Central memory CD4-positive, alpha-beta T cell (primary cell): ENCODE measurements at regions not wholly inside any gene's neighbourhood (a gene's known extent, or its start where the extent isn't known, plus 50 kb on each side); places are given as distances from the start of the nearest gene placed in this dataset.

ENCODE experiments used
- DNase-seq: peaks from one replicate; pipeline ENCODE4 v3.0.0; 2022

DNA sequence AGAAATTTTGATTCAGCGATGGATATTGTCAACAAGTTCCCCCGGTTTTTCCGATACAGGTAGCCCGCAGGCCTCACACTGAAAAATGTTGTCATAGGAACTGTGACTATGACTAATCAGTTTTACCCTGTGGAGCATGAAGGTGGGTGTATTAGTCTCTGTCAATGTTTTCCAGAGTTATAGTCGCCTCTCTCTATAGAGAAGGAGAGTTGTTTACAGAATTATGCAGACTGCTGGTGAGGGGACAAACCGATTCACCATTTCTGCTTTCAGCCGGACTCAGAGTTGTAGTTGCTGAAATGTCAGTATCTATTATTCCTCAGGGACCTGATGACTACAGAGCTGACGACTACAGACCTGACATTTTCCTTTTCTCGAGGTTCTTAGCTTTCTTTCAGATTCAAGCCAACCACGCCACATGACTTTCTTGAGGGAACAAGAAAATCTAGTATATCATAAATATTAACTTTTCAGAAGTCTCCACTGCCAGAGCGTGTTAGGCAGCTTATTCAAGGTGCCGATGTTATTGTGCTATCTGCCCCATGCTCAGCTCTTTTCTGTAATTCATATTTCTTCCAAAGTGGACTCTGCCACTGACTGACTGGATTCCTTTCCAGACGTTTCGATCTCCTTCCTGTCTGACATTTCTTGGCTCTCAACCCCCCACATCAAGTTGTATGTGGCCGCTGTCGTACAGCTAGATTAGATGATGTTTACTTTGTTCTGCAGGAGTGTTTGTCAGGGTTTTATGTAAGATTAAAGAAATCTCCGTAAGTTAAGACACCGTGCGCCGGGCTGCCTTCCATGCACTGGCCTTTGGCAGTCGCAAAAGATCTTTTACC is 178.1 kb downstream of the FGF1 start:
- no peak for DNase-seq

DNA sequence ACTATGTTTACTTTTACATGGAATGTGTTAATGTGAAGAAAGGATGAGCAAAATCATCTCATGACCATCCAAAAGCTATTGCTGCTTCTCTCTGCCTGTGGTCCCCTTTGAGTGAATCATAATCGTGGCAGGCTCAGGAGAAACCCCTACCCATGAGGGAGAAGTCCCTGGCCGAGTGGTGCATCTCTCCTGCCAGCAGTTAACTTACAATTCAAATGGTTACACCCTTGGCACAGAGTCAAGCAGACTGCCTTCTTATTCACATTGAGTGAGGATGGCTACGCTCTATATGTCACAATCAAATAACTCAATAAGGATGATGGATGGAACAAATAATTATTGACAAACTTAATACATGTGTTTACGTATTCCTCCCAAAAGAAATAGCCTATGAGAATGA is 179.1 kb downstream of the FGF1 start:
- no peak for DNase-seq

DNA sequence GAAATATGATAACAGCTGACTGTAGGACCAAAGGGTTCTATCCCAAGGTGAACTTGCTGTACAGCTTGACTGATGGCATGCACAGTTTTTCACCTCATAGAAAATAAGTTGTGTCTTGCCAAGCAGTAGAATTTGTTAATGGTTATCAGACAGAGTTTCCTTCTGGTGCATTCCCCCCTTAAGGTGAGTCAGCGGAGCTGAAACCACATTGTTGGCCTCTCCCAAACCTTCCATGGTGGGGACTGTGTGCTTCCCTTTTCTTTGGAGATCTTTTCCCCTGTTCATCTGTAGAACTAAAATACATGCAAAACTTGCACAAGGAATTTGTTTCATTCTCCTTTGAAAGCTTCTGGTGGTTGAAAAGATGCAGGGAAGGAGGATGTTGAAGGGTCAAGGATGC is 179.8 kb downstream of the FGF1 start:
- DNase-seq = no peak

DNA sequence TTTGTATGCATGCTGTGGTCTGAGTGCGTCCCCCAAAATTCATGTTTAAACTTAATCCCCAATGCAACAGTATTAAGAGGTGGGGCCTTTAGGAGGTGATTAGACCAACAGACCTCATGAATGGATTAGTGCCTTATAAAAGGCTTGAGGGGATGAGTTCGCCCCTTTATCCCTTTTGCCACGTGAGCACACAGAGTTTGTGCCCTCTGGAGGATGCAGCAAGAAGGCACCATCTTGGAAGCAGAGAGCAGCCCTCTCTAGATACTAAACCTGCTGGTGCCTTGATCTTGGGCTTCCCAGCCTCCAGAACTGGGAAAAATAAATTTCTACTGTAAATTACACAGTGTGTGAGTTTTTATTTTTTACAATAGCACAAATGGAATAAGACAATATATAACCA is 177.1 kb upstream of the SPRY4 start:
- no peak for DNase-seq

DNA sequence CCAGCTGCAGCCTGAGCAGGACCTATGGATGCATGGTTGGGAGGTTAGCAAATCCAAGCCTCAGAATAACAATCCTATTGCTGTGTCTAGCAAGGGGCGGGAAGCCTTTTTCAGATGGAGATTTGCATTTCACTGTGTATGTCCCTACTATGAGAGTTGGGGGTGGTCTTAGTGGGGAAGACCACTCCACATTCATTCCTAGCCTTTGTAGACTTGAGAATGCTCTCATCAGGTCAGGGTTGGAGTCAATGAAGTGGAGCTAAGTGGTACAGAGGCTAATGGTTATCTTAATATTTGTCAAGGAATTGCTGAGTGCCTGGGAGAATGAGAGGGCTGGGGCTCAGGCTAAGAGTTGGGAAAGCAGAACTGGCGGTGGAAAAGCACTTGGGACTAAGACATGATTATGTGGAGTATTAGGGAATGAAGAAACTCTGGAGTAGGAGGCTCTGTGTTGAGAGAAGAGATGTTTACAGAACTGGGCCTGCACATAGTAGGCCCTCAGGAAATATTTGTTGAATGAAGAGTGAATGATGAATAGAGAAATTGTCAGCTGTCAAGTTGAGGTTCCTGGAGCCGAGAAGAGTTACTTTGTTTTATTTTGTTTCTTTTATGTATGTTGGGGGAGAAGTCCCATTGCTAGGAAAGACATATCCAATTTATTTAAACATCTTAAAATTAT is 175.5 kb upstream of the SPRY4 start:
- DNase-seq = no peak

DNA sequence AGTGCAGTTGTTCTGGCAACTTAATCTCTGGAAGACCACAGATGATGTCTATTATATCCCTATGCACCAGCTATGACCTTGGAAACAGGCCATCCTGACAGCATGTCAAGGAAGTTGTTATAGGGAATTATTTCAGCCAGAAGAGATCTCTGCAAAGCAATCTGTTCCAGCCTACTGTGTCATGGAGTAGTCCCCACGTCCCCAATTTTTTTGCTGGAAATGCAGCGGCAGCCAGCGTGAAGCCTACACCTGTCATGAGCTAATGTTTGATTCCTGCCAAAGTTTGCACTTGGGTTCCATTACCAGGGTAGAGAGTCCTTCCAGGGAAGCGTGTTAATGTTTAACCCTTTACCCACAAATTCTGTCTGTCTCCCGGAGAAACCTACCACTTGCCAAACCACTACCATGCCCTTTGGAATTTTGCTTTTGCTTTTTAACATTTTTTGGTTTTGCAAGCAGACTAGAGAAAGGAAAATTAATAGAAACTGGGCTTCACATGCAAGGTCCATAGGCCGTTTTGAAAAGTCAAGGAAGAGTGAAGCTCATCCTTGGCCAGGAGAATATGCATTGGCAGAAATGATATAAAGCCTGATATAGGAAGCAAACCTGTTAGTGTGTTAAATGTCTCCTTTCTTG is 174.9 kb upstream of the SPRY4 start:
- no peak for DNase-seq

DNA sequence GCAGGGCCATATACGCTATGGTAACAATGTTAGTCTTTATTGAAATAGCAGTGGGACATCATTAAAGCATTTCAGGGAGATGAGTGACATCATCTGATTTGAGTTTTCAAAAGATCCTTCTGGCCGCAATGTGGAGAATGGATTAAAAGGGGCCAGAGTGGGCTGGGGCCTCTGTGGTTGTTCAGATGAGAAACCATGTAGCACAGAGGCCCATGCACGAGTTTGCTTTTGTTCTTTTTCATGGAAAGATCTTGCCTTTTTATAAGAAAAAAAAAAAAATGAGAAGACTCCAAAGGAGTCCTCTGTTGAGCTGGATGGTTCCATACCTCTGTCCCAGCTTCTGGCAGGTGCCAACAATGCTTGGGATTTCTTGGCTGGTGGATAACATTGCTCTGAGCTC is 173.5 kb upstream of the SPRY4 start:
- no peak for DNase-seq

DNA sequence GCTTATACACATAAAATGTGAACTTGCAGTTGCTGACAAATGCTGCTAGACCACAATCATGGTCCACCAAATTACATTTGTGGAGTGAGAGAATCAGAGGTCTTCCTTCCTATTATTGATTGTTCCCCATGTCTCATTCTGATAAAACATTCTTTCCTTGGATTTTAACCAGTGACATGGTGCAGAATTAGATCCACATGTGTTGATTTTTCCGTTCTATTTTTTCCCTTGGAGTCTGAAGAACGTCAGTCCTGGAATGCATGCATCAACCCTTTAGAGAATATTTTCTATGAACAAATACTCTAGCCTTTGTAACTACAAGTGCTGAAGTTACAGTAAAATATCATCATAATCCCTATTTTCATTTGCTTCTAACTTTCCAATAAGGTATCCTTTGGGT is 170.7 kb upstream of the SPRY4 start:
- no peak for DNase-seq

DNA sequence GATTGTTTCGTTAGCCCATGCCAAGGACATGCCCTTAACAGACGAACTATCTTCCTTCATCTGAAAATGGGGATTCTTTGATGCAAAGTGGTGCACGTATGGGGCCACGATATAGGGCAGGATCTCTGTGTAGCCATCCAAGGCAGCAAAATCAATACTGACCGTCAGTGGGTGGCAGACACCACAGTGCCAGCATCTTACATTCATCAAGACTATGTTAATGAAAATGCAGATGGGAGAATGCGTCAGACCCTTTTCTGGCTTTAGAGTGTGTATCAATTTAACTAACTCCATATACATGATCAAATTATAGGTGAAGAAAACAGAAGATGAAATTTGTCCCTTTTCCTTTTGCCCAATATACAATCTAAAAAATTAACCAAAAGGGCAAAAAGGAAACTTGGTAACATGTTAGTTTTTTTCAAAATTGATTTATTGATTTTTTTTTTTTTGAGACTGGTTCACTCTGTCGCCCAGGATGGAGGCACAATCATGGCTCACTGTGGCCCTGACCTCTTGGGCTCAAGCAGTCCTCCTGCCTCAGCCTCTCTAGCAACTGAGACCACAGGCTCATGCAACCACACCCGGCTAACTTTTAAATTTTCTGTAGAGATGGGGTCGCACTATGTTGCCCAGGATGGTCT is 169.2 kb upstream of the SPRY4 start:
- no peak for DNase-seq

DNA sequence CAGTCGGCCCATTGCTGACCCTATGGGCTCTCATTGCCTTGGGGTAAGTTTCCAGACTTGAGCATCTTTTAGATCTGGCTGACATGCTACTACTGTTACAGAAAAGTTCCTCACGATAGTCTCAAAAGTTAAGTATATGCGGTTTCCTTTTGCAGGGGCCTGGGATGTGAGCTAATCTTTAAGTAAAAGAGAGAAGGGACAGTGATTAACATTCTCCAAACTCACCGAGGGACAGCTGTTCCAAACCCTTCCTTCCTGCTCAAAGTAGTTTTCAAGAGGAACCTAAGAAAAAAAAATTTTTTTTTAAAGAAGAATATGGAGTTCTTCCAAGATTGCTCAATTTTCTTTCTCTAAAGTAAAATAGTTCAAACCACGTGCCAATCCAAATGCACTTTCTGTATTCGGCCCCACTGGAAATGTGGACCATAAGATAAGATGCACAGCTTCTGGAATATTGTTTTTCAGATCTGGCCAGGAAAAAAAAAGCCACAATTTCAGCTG is 168.0 kb upstream of the SPRY4 start:
- DNase-seq = no peak

DNA sequence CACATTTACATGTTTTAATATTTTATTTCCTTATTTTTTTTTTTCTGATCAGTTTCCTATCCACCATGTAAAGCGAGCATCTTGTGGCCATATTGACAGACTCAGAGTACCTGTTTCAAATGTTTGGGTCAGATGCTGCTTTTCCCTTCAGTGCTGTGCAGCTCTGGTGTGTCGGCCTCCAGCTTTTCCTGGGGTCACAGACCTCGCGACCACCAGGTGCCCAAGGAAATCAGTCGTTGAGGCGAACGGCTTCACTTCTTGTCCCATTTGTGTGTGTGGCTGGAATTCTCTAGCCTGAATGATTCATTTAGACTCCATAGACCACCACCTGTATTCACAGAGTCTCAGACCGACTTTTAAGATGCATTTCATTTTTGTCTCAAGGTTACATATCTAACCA is 166.9 kb upstream of the SPRY4 start:
- no peak for DNase-seq

DNA sequence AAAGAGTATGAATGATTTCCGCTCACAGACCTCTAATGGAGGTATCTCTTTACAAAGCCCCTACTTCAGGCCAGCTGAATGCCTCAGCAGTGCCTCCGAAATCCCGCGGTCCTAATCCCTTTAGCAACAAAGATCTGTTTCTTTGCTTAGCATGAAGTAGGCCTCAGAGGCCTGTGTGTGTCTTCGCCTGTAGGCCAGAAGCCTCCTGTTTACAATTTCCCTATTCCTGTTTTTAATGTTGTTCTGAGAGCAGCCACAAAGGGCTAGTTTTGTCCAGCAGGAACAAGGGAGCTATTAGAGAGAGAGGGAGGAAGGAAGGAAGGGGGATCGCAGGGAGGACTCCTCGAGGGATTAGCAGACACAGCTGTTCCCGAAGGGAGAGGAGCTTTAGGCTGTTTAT is 166.4 kb upstream of the SPRY4 start:
- DNase-seq = no peak

DNA sequence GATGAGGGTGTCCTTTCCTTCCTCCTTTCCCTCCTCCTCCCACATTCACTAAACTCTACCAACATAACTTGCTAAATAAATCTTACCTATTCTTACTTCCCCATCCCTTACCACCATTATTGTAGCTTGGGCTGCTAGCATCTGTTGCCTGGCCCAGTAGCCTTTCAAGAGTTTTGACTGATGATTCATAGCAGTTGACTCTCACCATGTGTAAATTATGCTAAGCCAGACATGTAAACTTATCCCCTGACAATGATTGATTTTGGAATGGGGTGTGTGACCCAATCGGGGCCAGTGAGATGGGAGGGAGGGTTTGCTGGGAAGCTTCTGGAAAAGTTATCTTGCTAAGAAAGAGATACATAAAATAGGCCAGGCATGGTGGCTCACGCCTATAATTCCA is 161.8 kb upstream of the SPRY4 start:
- no peak for DNase-seq

DNA sequence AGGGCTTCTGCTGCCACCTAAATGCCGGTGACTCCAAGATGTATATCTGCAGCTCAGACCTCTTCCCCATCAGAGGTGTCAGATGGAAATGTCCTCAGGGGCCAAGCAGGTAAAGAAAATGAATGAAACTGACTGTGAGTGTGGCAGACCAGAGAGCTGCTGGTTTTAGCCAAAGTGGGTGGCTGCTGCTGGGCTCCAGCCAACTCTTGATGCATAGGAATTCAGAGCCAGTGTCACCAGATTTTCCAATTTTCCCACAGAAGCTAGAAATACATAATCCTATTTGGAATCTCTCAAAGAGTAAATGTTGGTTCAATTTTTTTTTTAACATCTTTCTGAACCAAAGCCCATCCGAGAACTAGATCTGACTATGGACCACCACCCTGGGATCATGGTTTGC is 161.2 kb upstream of the SPRY4 start:
- DNase-seq = no peak

DNA sequence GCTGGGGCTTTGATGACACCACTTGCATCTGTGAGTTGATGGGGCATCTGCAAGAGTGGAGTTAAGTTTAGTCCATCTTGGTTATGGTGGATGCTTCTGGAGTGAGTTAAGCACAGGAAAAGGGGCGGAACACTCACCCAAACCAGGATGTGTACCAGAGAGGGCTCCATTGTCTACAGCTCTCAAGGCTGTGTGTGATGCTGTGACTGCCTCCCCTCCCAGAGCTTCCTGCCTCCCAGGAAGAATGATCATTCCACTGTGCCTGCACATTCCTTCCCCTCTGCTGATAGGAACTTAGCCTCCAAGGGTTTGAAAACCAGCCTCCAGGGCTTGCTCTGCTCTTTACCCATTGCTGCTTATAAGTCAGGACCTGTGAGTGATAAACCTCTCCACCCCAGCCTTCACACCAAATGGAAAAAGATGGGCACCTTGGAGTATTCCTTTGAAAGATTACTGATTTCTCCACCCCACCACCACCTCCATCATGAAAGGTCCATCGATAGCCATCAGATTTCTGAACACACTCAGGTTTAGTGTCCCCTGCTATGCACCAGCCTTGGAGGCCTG is 160.1 kb upstream of the SPRY4 start:
- DNase-seq = no peak

DNA sequence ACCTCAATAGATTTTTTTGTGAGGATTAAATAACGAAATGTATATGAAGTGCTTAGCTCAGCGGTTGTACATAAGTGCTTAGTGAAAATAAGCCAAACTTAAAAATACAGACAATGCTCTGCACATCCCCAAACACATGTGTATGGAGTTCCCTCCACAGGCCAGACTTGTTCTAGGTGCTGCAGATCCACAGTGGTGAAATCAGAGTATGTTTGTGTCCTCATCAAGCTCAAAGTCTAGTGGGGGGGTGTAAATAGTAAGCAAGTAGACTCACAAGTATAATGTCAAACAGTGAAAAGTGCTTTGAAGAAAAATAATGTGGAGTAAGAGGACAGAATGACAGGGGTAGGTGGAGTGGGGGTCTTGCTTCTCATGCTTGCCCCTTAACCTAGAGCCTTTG is 157.4 kb upstream of the SPRY4 start:
- no peak for DNase-seq

DNA sequence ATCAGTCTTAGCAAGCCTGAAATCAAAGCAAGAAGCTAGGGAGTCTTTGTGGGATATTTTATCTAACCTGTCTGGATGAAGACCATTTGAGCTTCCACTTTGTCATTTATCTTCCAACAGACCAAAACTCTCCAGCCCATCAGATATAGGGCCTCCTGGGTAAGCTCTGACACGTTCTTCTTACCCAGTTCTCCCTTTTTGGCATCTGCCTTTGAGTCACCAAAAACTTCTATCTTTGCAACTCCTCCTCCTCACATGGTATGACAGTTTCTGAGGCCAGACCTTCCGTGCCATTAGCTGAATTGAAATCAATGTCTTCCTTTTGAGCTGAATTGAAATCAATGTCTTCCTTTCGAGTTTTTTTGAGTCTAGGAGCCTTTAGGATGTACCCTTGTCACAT is 156.6 kb upstream of the SPRY4 start:
- DNase-seq = no peak

DNA sequence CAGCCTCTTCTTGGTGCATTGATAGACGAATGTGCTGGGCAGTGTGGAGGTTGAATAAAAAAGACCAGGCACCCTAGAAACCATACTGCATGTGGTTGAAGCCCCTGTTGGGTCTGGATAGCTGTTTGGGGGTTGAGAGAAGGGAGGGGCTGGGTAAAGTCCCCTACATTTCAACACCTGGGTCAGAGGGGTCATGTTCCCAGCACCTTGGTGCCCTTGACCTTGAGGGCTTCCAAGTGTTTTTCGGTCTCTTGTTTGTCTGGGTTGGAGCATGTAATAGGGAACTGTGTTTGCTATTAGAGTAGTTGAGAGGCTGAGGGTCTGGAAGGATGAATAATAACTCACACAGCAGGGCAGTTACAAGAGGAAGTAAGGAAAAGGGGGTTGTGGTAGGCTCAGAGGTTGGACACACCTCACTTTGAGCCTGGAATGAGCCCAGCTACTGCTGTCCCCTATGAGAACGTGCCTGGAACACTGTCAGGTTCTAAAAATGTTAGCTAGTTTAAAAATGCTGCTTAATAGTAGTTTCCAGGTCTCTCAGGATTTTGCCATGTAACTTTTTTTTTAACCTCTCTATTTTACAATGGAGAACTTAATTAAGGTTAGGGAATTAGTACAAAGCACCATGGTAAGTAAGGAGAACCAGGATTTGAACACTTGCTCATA is 155.2 kb upstream of the SPRY4 start:
- DNase-seq = no peak

DNA sequence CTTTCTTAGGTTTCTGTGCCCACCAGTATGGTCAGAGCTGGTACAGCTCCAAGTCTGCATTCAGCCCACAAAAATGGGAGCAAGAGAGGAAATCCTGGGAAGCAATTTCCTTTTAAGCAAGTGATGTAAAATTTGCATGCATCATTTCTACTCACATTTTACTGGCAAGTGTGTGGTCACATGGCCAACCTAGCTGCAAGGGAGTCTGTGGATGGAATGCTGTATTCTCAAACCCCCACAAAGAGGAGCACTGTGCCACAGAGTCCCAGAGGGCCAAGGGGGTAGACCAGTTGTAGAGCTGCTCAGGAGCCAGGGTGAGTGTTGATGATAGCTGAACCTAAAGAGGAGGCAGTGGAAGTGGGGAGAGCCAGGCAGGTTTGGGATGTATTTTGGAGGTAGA is 154.3 kb upstream of the SPRY4 start:
- no peak for DNase-seq

DNA sequence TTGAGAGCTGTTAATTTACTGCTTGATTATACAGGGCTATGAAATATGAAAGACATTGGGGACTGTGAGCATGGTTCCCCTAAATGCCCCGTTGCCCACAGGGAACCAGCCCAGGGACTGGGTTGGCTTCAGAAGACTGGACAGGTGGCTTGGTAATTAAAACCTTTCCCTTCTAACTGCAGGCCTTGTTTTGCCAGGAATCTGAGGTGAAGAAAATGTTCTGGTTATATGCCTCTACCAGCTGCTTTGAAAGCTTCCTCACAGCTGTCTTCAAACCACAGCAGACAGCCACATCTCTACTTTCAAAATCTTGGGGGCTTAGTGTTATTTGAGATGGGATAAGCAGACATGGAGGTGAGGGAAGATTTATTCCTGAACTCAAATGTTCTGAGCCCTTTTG is 153.3 kb upstream of the SPRY4 start:
- no peak for DNase-seq

DNA sequence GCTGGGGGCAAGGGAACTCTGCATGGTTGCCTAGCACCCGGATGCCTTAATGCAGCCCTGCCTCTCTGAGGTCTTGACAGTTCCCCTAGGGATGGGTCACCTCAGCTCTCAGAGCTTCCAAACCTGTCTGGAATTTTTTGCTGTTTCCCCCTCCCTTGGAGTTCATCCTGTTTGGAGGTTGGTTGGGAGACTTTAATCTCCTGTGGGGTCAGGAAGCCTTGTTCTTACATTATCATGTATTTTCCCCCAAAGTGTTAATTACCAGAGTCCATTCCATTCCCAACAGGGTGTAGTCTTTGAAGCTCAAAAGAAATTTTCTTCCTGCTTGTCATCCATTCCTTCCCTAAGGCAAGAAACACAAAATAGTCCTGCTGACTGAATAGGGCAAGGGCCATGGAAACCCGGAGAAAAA is 150.3 kb upstream of the SPRY4 start:
- no peak for DNase-seq

DNA sequence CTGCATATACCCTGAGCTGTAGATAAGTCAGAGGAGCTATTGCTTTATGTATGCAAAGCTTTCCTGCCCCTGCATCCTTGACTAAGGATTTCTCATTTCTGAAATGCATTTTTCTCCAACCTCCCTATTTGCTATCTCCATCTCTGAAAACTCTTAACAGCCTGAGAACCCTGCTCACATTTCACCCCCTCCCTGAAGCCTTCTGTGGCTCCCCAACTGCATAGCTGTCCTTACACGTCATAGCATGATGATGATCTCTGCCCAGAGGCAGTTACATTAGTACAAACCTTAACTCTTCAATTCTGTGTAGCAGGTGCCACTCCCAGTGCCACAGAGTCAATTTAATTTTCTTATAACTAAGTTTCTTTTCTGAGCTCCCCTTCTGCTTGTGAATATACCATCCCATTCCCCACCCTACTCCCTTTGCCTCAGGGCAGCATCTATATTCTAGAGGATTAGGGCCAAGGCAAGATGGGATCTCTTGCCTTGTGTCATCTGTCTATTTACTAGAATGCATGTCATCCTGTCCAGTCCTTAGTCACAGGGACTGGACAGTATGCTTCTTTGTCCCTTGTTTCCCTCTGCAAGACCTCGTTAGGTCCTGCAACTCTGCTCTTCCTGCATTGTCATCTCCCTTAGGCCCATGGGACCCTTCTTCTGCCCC is 149.7 kb upstream of the SPRY4 start:
- DNase-seq = no peak
